HCT116 (cell line): ENCODE measurements at regions not wholly inside any gene's neighbourhood (a gene's known extent, or its start where the extent isn't known, plus 50 kb on each side); places are given as distances from the start of the nearest gene placed in this dataset.

ENCODE experiments used
- ATAC-seq: fragments of 200-7000 bp; cut with Tn5 transposase; 2 replicates; pipeline ENCODE4 v1.9.1; 2020; ENCODE audit warnings: mild to moderate bottlenecking, moderate library complexity
- BruUV-seq: library from RNA; stranded (reverse); fragments of 400-500 nt; replicated peaks from 2 replicates; lab custom pipeline; 2021; lab: Mats Ljungman, UMichigan
- CTCF ChIA-PET: fragments of 300-600 bp; sonication (Branson Sonifier 250); formaldehyde crosslinking; loops from one replicate; lab custom pipeline; 2021; ENCODE audit warnings: antibody characterized with exemption; lab: Charles Lee
- POLR2A ChIA-PET: fragments of 300-600, 350-600 bp; sonication (Branson Sonifier 250); formaldehyde crosslinking; loops from one replicate; lab custom pipeline; 2021; ENCODE audit warnings: antibody characterized with exemption; lab: Charles Lee
- RAD21 ChIA-PET, 2 experiments: fragments of 300-600 bp; sonication (Branson Sonifier 250); formaldehyde crosslinking; loops; one replicate each; lab custom pipeline; 2023; ENCODE audit warnings: low total read pairs in 2 of 2; ENCODE audit not compliant: uncharacterized antibody in 2 of 2, unreplicated experiment in 2 of 2, low non-redundant PET in 1 of 2; lab: Charles Lee
- DNase-seq: peaks from one replicate; pipeline ENCODE4 v3.0.0-alpha.2; 2010; ENCODE audit warnings: low read depth, low spot score
- H2AFZ ChIP-seq: fragments of 200-600 bp; shearing (Covaris generic), sonication (generic); 2 replicates; pipeline ENCODE4 v1.6.1; 2017; ENCODE audit warnings: low read depth, mixed run types, mixed read lengths, antibody characterized with exemption, low read length; ENCODE audit not compliant: poor library complexity, severe bottlenecking
- H3K27ac ChIP-seq: 2 replicates; pipeline ENCODE4 v1.5.1; 2012; ENCODE audit warnings: low read depth, low read length
- H3K27me3 ChIP-seq: fragments of 200-600 bp; sonication (generic); 2 replicates; pipeline ENCODE4 v1.6.1; 2016; ENCODE audit warnings: mixed run types, low read length, mixed read lengths; ENCODE audit not compliant: insufficient read depth
- H3K36me3 ChIP-seq, 2 experiments: fragments of 200-500 bp in 1 of 2; fragments of 200-600 bp in 1 of 2; sonication (Bioruptor generic) in 1 of 2; sonication (generic) in 1 of 2; 2 replicates each; pipeline versions ENCODE4 v1.5.1 to v1.6.1; 2014 to 2016; ENCODE audit warnings: low read length in 2 of 2, inconsistent platforms in 1 of 2, mixed read lengths in 1 of 2, mixed run types in 1 of 2; ENCODE audit not compliant: insufficient read depth in 2 of 2, control insufficient read depth in 1 of 2
- H3K4me1 ChIP-seq, 2 experiments: fragments of 200-600 bp in 1 of 2; sonication (generic) in 1 of 2; 2 replicates each; pipeline versions ENCODE4 v1.5.1 to v1.6.1; 2012 to 2017; ENCODE audit warnings: low read length in 2 of 2, inconsistent platforms in 1 of 2, mild to moderate bottlenecking in 1 of 2, mixed read lengths in 1 of 2, mixed run types in 1 of 2, moderate library complexity in 1 of 2; ENCODE audit not compliant: insufficient read depth in 2 of 2, control insufficient read depth in 1 of 2
- H3K4me2 ChIP-seq: fragments of 200-600 bp; sonication (generic); 2 replicates; pipeline ENCODE4 v1.6.1; 2017; ENCODE audit warnings: mixed run types, low read length, mixed read lengths
- H3K4me3 ChIP-seq, 2 experiments: fragments of 200-600 bp in 1 of 2; sonication (generic) in 1 of 2; replicated peaks in 1 of 2; 2 replicates each; pipeline ENCODE4 v1.5.1; 2011 to 2016; ENCODE audit warnings: low read length in 2 of 2, control low read depth in 1 of 2, low read depth in 1 of 2, mild to moderate bottlenecking in 1 of 2, mixed read lengths in 1 of 2, mixed run types in 1 of 2
- H3K79me2 ChIP-seq: fragments of 200-600 bp; sonication (generic); 2 replicates; pipeline ENCODE4 v1.6.1; 2017; ENCODE audit warnings: mild to moderate bottlenecking, mixed run types, low read length, moderate library complexity, mixed read lengths; ENCODE audit not compliant: insufficient read depth
- H3K9ac ChIP-seq: fragments of 200-600 bp; sonication (generic); 2 replicates; pipeline ENCODE4 v1.6.1; 2016; ENCODE audit warnings: low read length, mixed read lengths
- H3K9me2 ChIP-seq: fragments of 200-600 bp; sonication (generic), shearing (Covaris generic); 2 replicates; pipeline ENCODE4 v1.6.1; 2017; ENCODE audit warnings: mixed run types, mild to moderate bottlenecking, moderate library complexity; ENCODE audit not compliant: insufficient read depth
- H3K9me3 ChIP-seq, 2 experiments: fragments of 200-500 bp in 1 of 2; fragments of 200-600 bp in 1 of 2; sonication (Bioruptor generic) in 1 of 2; sonication (generic) in 1 of 2; 2 replicates each; pipeline ENCODE4 v1.6.1; 2014 to 2017; ENCODE audit warnings: low read length in 2 of 2, mixed read lengths in 2 of 2, inconsistent platforms in 1 of 2, low read depth in 1 of 2, mild to moderate bottlenecking in 1 of 2, mixed run types in 1 of 2, moderate library complexity in 1 of 2; ENCODE audit not compliant: control insufficient read depth in 1 of 2, insufficient read depth in 1 of 2
- H4K20me1 ChIP-seq: fragments of 200-600 bp; sonication (generic), shearing (Covaris generic); 2 replicates; pipeline ENCODE4 v1.6.1; 2017; ENCODE audit warnings: mixed run types, mild to moderate bottlenecking, moderate library complexity; ENCODE audit not compliant: insufficient read depth
- CBX3 ChIP-seq: IDR thresholded peaks from 2 replicates; pipeline ENCODE4 v1.6.1; 2012; ENCODE audit warnings: low read depth
- EGR1 ChIP-seq: IDR thresholded peaks from 2 replicates; pipeline ENCODE4 v1.6.1; 2012; ENCODE audit warnings: low read depth
- ELF1 ChIP-seq: IDR thresholded peaks from 2 replicates; pipeline ENCODE4 v1.6.1; 2012; ENCODE audit warnings: low read depth, borderline replicate concordance
- EZH2 ChIP-seq: fragments of 200-600 bp; sonication (generic); IDR thresholded peaks from 2 replicates; pipeline ENCODE4 v1.6.1; 2017; ENCODE audit warnings: antibody characterized with exemption, mixed run types
- EZH2phosphoT487 ChIP-seq: fragments of 200-600 bp; IDR thresholded peaks from 2 replicates; pipeline ENCODE4 v1.6.1; 2018; ENCODE audit warnings: antibody characterized with exemption, borderline replicate concordance
- FOSL1 ChIP-seq: IDR thresholded peaks from 2 replicates; pipeline ENCODE4 v1.6.1; 2012; ENCODE audit warnings: low read depth
- JUND ChIP-seq: IDR thresholded peaks from 2 replicates; pipeline ENCODE4 v1.6.1; 2012
- POLR2A ChIP-seq: IDR thresholded peaks from 2 replicates; pipeline ENCODE4 v1.7.0; 2011; ENCODE audit warnings: borderline replicate concordance; ENCODE audit not compliant: insufficient read depth, insufficient read length; ENCODE audit errors: extremely low read depth
- POLR2AphosphoS5 ChIP-seq: IDR thresholded peaks from 2 replicates; pipeline ENCODE4 v1.6.1; 2011; ENCODE audit warnings: mild to moderate bottlenecking, low read depth, low read length, moderate library complexity
- SIN3A ChIP-seq: IDR thresholded peaks from 2 replicates; pipeline ENCODE4 v1.6.1; 2012; ENCODE audit warnings: low read depth
- SP1 ChIP-seq: IDR thresholded peaks from 2 replicates; pipeline ENCODE4 v1.6.1; 2012; ENCODE audit warnings: low read depth
- SRF ChIP-seq: IDR thresholded peaks from 2 replicates; pipeline ENCODE4 v1.6.1; 2012; ENCODE audit warnings: low read depth
- TCF7L2 ChIP-seq: IDR thresholded peaks from 2 replicates; pipeline ENCODE4 v1.7.0; 2011; ENCODE audit warnings: borderline replicate concordance, inconsistent platforms; ENCODE audit not compliant: insufficient read depth, insufficient read length; ENCODE audit errors: extremely low read depth
- YY1 ChIP-seq: IDR thresholded peaks from 2 replicates; pipeline ENCODE4 v1.6.1; 2011; ENCODE audit warnings: low read length, low read depth, moderate library complexity, mild to moderate bottlenecking; ENCODE audit not compliant: insufficient replicate concordance; ENCODE audit errors: extremely low read depth
- ZFX ChIP-seq: fragments of 450-650 bp; IDR thresholded peaks from 2 replicates; pipeline ENCODE4 v1.6.1; 2017
- intact Hi-C: fragments of 100-400 bp; cut with micrococcal nuclease; formaldehyde crosslinking; loops from 2 replicates; pipeline ENCODE4 v1.10.0; 2022
- TF ChIP-seq, protein P1 (sequence below): IDR thresholded peaks from 2 replicates; pipeline ENCODE4 v1.6.1; 2012
- TF ChIP-seq, protein P2 (sequence below): IDR thresholded peaks from 2 replicates; pipeline ENCODE4 v1.6.1; 2012
- TF ChIP-seq, protein P3 (sequence below): IDR thresholded peaks from 2 replicates; pipeline ENCODE4 v1.6.1; 2011; ENCODE audit warnings: mild to moderate bottlenecking, low read length, moderate library complexity; ENCODE audit not compliant: insufficient replicate concordance; ENCODE audit errors: extremely low read depth
- TF ChIP-seq, protein P4 (sequence below), 3 experiments: fragments of 200-600 bp in 1 of 3; sonication (generic) in 1 of 3; IDR thresholded peaks in 2 of 3; conservative IDR thresholded peaks in 1 of 3; 2 replicates each; pipeline ENCODE4 v1.5.1; 2012 to 2017; ENCODE audit warnings: low read depth in 2 of 3, low read length in 2 of 3, antibody characterized with exemption in 1 of 3, borderline replicate concordance in 1 of 3, control low read depth in 1 of 3, mild to moderate bottlenecking in 1 of 3, mixed read lengths in 1 of 3, mixed run types in 1 of 3, moderate library complexity in 1 of 3; ENCODE audit not compliant: insufficient read depth in 1 of 3

DNA sequence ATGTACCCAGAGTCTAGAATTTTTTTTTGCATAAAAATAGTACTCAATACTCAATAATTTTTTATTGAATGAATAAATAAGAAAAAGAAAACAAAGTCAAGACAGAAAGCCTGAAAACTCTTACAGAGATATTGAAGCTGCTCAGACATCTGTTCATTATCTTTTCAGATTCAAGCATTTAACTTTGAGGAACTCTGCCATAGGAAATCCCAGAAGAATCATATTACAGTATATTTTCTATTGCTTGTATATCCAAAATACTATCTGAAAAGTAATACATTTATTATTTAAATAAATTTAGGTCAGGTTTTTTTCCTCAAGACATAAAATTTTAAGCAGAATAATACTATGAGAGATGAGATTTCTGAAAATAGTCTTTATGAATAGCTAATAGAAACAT lies 755.9 kb upstream of the ADGRL4 start:
- DNase-seq (no peak), ATAC-seq (no peak)
- no peaks in the 10 kb centered on the region for H4K20me1 ChIP-seq
- ChIA-PET POLR2A (no interaction called here), RAD21 (no interaction called here), CTCF (no interaction called here)
- no peak overlapping the region for H3K9ac ChIP-seq
- no peaks in the 10 kb centered on the region for H3K9me2 ChIP-seq
- no TSS peak for BruUV-seq
- H3K4me3 ChIP-seq = no peak overlapping the region
- H3K27me3 ChIP-seq = no peaks in the 10 kb centered on the region
- intact Hi-C loops = no loop called here
- no peak overlapping the region for H3K4me2 ChIP-seq
- H2AFZ ChIP-seq = no peak overlapping the region
- H3K9me3 ChIP-seq = no peaks in the 10 kb centered on the region
- no peaks in the 10 kb centered on the region for H3K36me3 ChIP-seq
- no peaks in the 10 kb centered on the region for H3K4me1 ChIP-seq
- no peaks in the 10 kb centered on the region for H3K79me2 ChIP-seq
- no peak overlapping the region for H3K27ac ChIP-seq
- no peak for TF ChIP-seq JUND

DNA sequence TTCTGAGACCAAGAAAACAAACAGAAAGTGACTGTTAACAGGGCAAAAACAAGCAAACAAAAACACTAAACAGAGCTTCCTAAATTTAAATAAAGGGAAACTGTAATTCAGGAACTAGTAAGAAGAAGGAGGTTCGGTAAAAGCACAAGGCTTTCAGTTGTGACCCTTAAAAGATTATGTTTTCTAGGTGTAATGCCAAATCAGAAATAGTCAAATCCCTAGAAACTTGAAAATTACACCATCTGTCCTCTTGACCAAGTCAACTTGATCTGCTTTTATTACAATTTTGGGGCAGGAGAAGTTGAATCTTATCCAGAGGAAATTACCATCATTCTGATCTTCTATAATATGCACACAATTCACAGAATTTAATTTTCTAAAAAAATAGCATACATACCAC lies 754.0 kb upstream of the ADGRL4 start:
- Histone ChIP-seq H3K9ac (no peak overlapping the region), H3K27me3 (no peaks in the 10 kb centered on the region), H3K4me3 (no peak overlapping the region), H4K20me1 (no peaks in the 10 kb centered on the region), H3K9me2 (no peaks in the 10 kb centered on the region), H3K27ac (no peak overlapping the region), H3K4me2 (no peak overlapping the region), H3K4me1 (no peaks in the 10 kb centered on the region), H2AFZ (no peak overlapping the region), H3K36me3 (no peaks in the 10 kb centered on the region), H3K9me3 (no peaks in the 10 kb centered on the region), H3K79me2 (no peaks in the 10 kb centered on the region)
- intact Hi-C loops = no loop called here
- DNase-seq (no peak), ATAC-seq (no peak)
- no TSS peak for BruUV-seq
- RAD21 ChIA-PET = no interaction called here
- POLR2A ChIA-PET = no interaction called here
- CTCF ChIA-PET = no interaction called here
- TF ChIP-seq POLR2A (no peak), EZH2 (no peak), POLR2AphosphoS5 (no peak), SP1 (no peak), CBX3 (no peak), EZH2phosphoT487 (no peak), ELF1 (no peak), SIN3A (no peak), SRF (no peak), EGR1 (no peak), YY1 (no peak), FOSL1 (no peak), ZFX (no peak), TCF7L2 (no peak), JUND (no peak)
- TF ChIP-seq, protein P1, sequence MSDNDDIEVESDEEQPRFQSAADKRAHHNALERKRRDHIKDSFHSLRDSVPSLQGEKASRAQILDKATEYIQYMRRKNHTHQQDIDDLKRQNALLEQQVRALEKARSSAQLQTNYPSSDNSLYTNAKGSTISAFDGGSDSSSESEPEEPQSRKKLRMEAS = no peak
- TF ChIP-seq, protein P2, sequence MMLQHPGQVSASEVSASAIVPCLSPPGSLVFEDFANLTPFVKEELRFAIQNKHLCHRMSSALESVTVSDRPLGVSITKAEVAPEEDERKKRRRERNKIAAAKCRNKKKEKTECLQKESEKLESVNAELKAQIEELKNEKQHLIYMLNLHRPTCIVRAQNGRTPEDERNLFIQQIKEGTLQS = no peak
- TF ChIP-seq, protein P3, sequence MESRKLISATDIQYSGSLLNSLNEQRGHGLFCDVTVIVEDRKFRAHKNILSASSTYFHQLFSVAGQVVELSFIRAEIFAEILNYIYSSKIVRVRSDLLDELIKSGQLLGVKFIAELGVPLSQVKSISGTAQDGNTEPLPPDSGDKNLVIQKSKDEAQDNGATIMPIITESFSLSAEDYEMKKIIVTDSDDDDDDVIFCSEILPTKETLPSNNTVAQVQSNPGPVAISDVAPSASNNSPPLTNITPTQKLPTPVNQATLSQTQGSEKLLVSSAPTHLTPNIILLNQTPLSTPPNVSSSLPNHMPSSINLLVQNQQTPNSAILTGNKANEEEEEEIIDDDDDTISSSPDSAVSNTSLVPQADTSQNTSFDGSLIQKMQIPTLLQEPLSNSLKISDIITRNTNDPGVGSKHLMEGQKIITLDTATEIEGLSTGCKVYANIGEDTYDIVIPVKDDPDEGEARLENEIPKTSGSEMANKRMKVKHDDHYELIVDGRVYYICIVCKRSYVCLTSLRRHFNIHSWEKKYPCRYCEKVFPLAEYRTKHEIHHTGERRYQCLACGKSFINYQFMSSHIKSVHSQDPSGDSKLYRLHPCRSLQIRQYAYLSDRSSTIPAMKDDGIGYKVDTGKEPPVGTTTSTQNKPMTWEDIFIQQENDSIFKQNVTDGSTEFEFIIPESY = no peak
- TF ChIP-seq, protein P4, sequence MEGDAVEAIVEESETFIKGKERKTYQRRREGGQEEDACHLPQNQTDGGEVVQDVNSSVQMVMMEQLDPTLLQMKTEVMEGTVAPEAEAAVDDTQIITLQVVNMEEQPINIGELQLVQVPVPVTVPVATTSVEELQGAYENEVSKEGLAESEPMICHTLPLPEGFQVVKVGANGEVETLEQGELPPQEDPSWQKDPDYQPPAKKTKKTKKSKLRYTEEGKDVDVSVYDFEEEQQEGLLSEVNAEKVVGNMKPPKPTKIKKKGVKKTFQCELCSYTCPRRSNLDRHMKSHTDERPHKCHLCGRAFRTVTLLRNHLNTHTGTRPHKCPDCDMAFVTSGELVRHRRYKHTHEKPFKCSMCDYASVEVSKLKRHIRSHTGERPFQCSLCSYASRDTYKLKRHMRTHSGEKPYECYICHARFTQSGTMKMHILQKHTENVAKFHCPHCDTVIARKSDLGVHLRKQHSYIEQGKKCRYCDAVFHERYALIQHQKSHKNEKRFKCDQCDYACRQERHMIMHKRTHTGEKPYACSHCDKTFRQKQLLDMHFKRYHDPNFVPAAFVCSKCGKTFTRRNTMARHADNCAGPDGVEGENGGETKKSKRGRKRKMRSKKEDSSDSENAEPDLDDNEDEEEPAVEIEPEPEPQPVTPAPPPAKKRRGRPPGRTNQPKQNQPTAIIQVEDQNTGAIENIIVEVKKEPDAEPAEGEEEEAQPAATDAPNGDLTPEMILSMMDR (IDR thresholded peaks at IDR 0.05 in 2 of 3, conservative IDR thresholded peaks at IDR 0.05 in 1 of 3; ENCODE audit: borderline replicate concordance in 1 of 3, insufficient read depth in 1 of 3, low read depth in 2 of 3, low read length in 2 of 3) = no peak
